ENCODE measurements at regions not wholly inside any gene's neighbourhood (a gene's known extent, or its start where the extent isn't known, plus 50 kb on each side); places are given as distances from the start of the nearest gene placed in this dataset.

DNA sequence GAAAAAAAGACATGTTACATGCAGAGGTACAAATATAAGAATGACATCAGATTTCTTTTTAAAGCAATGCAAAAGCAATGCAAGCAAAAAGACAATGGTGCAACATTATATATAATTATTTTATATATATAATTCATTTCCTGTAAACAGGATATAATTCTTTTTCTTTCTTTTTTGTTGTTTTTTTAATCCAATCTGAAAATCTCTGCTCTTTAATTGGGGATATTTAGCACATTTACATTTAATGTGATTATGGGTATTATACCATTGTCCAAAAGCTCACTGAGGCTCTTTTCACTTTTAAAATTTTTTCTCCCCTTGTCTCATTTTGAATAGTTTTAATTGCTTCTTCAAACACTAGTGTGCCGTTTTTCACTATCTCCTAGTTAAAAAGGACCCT, 148.9 kb downstream of the FGF18 start:
- no peak overlapping the region for H2AFZ ChIP-seq (ENCODE audit: low read length)
- H3K79me2 ChIP-seq (ENCODE audit: insufficient read depth, low read length) = no peaks in the 10 kb centered on the region
- TF ChIP-seq, protein P1, sequence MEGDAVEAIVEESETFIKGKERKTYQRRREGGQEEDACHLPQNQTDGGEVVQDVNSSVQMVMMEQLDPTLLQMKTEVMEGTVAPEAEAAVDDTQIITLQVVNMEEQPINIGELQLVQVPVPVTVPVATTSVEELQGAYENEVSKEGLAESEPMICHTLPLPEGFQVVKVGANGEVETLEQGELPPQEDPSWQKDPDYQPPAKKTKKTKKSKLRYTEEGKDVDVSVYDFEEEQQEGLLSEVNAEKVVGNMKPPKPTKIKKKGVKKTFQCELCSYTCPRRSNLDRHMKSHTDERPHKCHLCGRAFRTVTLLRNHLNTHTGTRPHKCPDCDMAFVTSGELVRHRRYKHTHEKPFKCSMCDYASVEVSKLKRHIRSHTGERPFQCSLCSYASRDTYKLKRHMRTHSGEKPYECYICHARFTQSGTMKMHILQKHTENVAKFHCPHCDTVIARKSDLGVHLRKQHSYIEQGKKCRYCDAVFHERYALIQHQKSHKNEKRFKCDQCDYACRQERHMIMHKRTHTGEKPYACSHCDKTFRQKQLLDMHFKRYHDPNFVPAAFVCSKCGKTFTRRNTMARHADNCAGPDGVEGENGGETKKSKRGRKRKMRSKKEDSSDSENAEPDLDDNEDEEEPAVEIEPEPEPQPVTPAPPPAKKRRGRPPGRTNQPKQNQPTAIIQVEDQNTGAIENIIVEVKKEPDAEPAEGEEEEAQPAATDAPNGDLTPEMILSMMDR (IDR thresholded peaks at IDR 0.05; ENCODE audit: low read length) = no peak
- no peak for TF ChIP-seq EZH2 (IDR thresholded peaks at IDR 0.05; ENCODE audit: borderline replicate concordance, low read length)

GRCh38 chr5:171569065-171569712, 149.7 kb downstream of the FGF18 start:
- no peak overlapping the region for H2AFZ ChIP-seq (ENCODE audit: low read length)
- no peaks in the 10 kb centered on the region for H3K36me3 ChIP-seq (ENCODE audit: insufficient read depth, low read length)
- no peaks in the 10 kb centered on the region for H3K27me3 ChIP-seq (ENCODE audit: insufficient read depth, low read length)
- no peaks in the 10 kb centered on the region for H3F3A ChIP-seq (ENCODE audit: insufficient read depth, low read length)
- no peak overlapping the region for H3K27ac ChIP-seq (ENCODE audit: low read depth, low read length, poor library complexity, severe bottlenecking)
- no peaks in the 10 kb centered on the region for H3K4me1 ChIP-seq (ENCODE audit: insufficient read depth, low read length, severe bottlenecking)
- no peak overlapping the region for H3K4me2 ChIP-seq (ENCODE audit: low read length)
- H3K79me2 ChIP-seq (ENCODE audit: insufficient read depth, low read length) = no peaks in the 10 kb centered on the region
- TF ChIP-seq EZH2 (IDR thresholded peaks at IDR 0.05; ENCODE audit: borderline replicate concordance, low read length) = no peak
- TF ChIP-seq, protein P1 (IDR thresholded peaks at IDR 0.05; ENCODE audit: low read length) = no peak
- no peaks in the 10 kb centered on the region for H3K9me2 ChIP-seq (ENCODE audit: low read depth, low read length)
- H3K9ac ChIP-seq (ENCODE audit: low read length) = no peak overlapping the region
- no peaks in the 10 kb centered on the region for H3K9me3 ChIP-seq (ENCODE audit: low read length)
- H3K4me3 ChIP-seq (ENCODE audit: low read depth, low read length, poor library complexity, severe bottlenecking) = no peak overlapping the region
- H4K20me1 ChIP-seq (ENCODE audit: insufficient read depth, low read length) = no peaks in the 10 kb centered on the region

More for the DNA sequence above, 148.9 kb downstream of the FGF18 start:
- no peak overlapping the region for H3K4me3 ChIP-seq (ENCODE audit: low read depth, low read length, poor library complexity, severe bottlenecking)
- H3K4me2 ChIP-seq (ENCODE audit: low read length) = no peak overlapping the region
- H3K9ac ChIP-seq (ENCODE audit: low read length) = no peak overlapping the region
- no peaks in the 10 kb centered on the region for H4K20me1 ChIP-seq (ENCODE audit: insufficient read depth, low read length)
- no peaks in the 10 kb centered on the region for H3K36me3 ChIP-seq (ENCODE audit: insufficient read depth, low read length)
- no peaks in the 10 kb centered on the region for H3F3A ChIP-seq (ENCODE audit: insufficient read depth, low read length)
- H3K4me1 ChIP-seq (ENCODE audit: insufficient read depth, low read length, severe bottlenecking) = no peaks in the 10 kb centered on the region
- H3K9me2 ChIP-seq (ENCODE audit: low read depth, low read length) = no peaks in the 10 kb centered on the region
- H3K27ac ChIP-seq (ENCODE audit: low read depth, low read length, poor library complexity, severe bottlenecking) = no peak overlapping the region
- H3K27me3 ChIP-seq (ENCODE audit: insufficient read depth, low read length) = no peaks in the 10 kb centered on the region
- H3K9me3 ChIP-seq (ENCODE audit: low read length) = no peaks in the 10 kb centered on the region

GRCh38 chr5:171570244-171570825, 150.9 kb downstream of the FGF18 start:
- no peaks in the 10 kb centered on the region for H3K79me2 ChIP-seq (ENCODE audit: insufficient read depth, low read length)
- no peak overlapping the region for H2AFZ ChIP-seq (ENCODE audit: low read length)
- no peaks in the 10 kb centered on the region for H3K4me1 ChIP-seq (ENCODE audit: insufficient read depth, low read length, severe bottlenecking)
- H3K9me3 ChIP-seq (ENCODE audit: low read length) = no peaks in the 10 kb centered on the region
- TF ChIP-seq, protein P1 (IDR thresholded peaks at IDR 0.05; ENCODE audit: low read length) = no peak
- no peak for TF ChIP-seq EZH2 (IDR thresholded peaks at IDR 0.05; ENCODE audit: borderline replicate concordance, low read length)
- no peaks in the 10 kb centered on the region for H3F3A ChIP-seq (ENCODE audit: insufficient read depth, low read length)
- H3K27ac ChIP-seq (ENCODE audit: low read depth, low read length, poor library complexity, severe bottlenecking) = no peak overlapping the region
- no peak overlapping the region for H3K4me2 ChIP-seq (ENCODE audit: low read length)
- no peaks in the 10 kb centered on the region for H3K9me2 ChIP-seq (ENCODE audit: low read depth, low read length)
- no peaks in the 10 kb centered on the region for H4K20me1 ChIP-seq (ENCODE audit: insufficient read depth, low read length)
- no peak overlapping the region for H3K4me3 ChIP-seq (ENCODE audit: low read depth, low read length, poor library complexity, severe bottlenecking)
- H3K9ac ChIP-seq (ENCODE audit: low read length) = no peak overlapping the region
- H3K36me3 ChIP-seq (ENCODE audit: insufficient read depth, low read length) = no peaks in the 10 kb centered on the region
- no peaks in the 10 kb centered on the region for H3K27me3 ChIP-seq (ENCODE audit: insufficient read depth, low read length)
